WTC11 (cell line): ENCODE measurements at regions not wholly inside any gene's neighbourhood (a gene's known extent, or its start where the extent isn't known, plus 50 kb on each side); places are given as distances from the start of the nearest gene placed in this dataset.

Experiments
- ATAC-seq: fragments of 200-7000 bp; cut with Tn5 transposase; 2 replicates; pipeline ENCODE4 v1.10.0; 2021; ENCODE audit warnings: mild to moderate bottlenecking, moderate library complexity
- CTCF ChIA-PET: fragments of 300-600 bp; sonication (Branson Sonifier 250); formaldehyde crosslinking; loops from one replicate; lab custom pipeline; 2021; ENCODE audit warnings: antibody characterized with exemption; lab: Charles Lee
- POLR2A ChIA-PET: fragments of 350-600 bp; sonication (Branson Sonifier 250); formaldehyde crosslinking; loops from one replicate; lab custom pipeline; 2021; ENCODE audit warnings: antibody characterized with exemption; lab: Charles Lee
- DNase-seq: peaks from one replicate; pipeline ENCODE4 v3.0.0; 2021; ENCODE audit warnings: low spot score
- H3K27ac Mint-ChIP-seq: 2 replicates; pipeline ENCODE4 v1.8.0; 2021; ENCODE audit warnings: mixed read lengths
- H3K27me3 Mint-ChIP-seq: 2 replicates; pipeline ENCODE4 v1.8.0; 2021; ENCODE audit warnings: low read depth, mild to moderate bottlenecking, moderate library complexity, mixed read lengths
- H3K36me3 Mint-ChIP-seq: 2 replicates; pipeline ENCODE4 v1.8.0; 2021; ENCODE audit warnings: mixed read lengths
- H3K4me1 Mint-ChIP-seq: 2 replicates; pipeline ENCODE4 v1.8.0; 2022; ENCODE audit warnings: mixed read lengths
- H3K4me3 Mint-ChIP-seq: 2 replicates; pipeline ENCODE4 v1.8.0; 2021; ENCODE audit warnings: mild to moderate bottlenecking, moderate library complexity, mixed read lengths
- H3K9me3 Mint-ChIP-seq: 2 replicates; pipeline ENCODE4 v1.8.0; 2021; ENCODE audit warnings: mixed read lengths
- AFF4 ChIP-seq: sonication (generic); formaldehyde crosslinking; IDR thresholded peaks from 2 replicates; pipeline ENCODE4 v1.8.1; 2023; ENCODE audit warnings: mild to moderate bottlenecking, missing genetic modification reagents, borderline replicate concordance
- AR ChIP-seq: fragments of 250-450 bp; sonication (Bioruptor Pico); IDR thresholded peaks from 2 replicates; pipeline ENCODE4 v1.9.0; 2021; ENCODE audit warnings: mild to moderate bottlenecking
- ARID4B ChIP-seq: sonication (generic); formaldehyde crosslinking; IDR thresholded peaks from 2 replicates; pipeline ENCODE4 v1.8.0; 2023; ENCODE audit warnings: missing genetic modification reagents, mild to moderate bottlenecking, borderline replicate concordance
- CBFB ChIP-seq: sonication (generic); formaldehyde crosslinking; IDR thresholded peaks from 2 replicates; pipeline ENCODE4 v1.8.1; 2022; ENCODE audit warnings: mild to moderate bottlenecking, low read depth, missing genetic modification reagents
- CREB1 ChIP-seq: sonication (generic); formaldehyde crosslinking; IDR thresholded peaks from 2 replicates; pipeline ENCODE4 v1.8.0; 2023; ENCODE audit warnings: mild to moderate bottlenecking, missing genetic modification reagents
- EMX1 ChIP-seq: fragments of 250-450 bp; sonication (Bioruptor Pico); IDR thresholded peaks from 2 replicates; pipeline ENCODE4 v1.8.0; 2021; ENCODE audit warnings: mild to moderate bottlenecking
- ESRRA ChIP-seq: sonication (generic); formaldehyde crosslinking; IDR thresholded peaks from 2 replicates; pipeline ENCODE4 v1.8.1; 2022; ENCODE audit warnings: mild to moderate bottlenecking, missing genetic modification reagents, borderline replicate concordance
- ETV6 ChIP-seq: sonication (generic); formaldehyde crosslinking; IDR thresholded peaks from 2 replicates; pipeline ENCODE4 v1.8.1; 2022; ENCODE audit warnings: mild to moderate bottlenecking, missing genetic modification reagents
- FOXJ3 ChIP-seq: sonication (generic); formaldehyde crosslinking; IDR thresholded peaks from 2 replicates; pipeline ENCODE4 v1.9.0; 2021; ENCODE audit warnings: missing genetic modification reagents, mild to moderate bottlenecking, borderline replicate concordance
- HMGXB4 ChIP-seq: sonication (generic); formaldehyde crosslinking; IDR thresholded peaks from 2 replicates; pipeline ENCODE4 v1.8.1; 2023; ENCODE audit warnings: mild to moderate bottlenecking, moderate library complexity, missing genetic modification reagents
- IRF2 ChIP-seq: sonication (generic); formaldehyde crosslinking; IDR thresholded peaks from 2 replicates; pipeline ENCODE4 v1.8.0; 2022; ENCODE audit warnings: low read depth, missing genetic modification reagents, borderline replicate concordance
- JAZF1 ChIP-seq: fragments of 250-450 bp; sonication (Bioruptor Pico); IDR thresholded peaks from 2 replicates; pipeline ENCODE4 v1.9.0; 2021; ENCODE audit warnings: moderate library complexity, mild to moderate bottlenecking, inconsistent platforms
- JUN ChIP-seq: sonication (generic); formaldehyde crosslinking; IDR thresholded peaks from 2 replicates; pipeline ENCODE4 v1.8.0; 2023; ENCODE audit warnings: mild to moderate bottlenecking, missing genetic modification reagents
- NR1H2 ChIP-seq: sonication (generic); formaldehyde crosslinking; IDR thresholded peaks from 2 replicates; pipeline ENCODE4 v1.9.0; 2021; ENCODE audit warnings: mild to moderate bottlenecking, moderate library complexity, missing genetic modification reagents
- PRRX2 ChIP-seq: fragments of 250-450 bp; sonication (Bioruptor Pico); IDR thresholded peaks from 2 replicates; pipeline ENCODE4 v1.8.0; 2021; ENCODE audit warnings: mild to moderate bottlenecking
- ZNF423 ChIP-seq: fragments of 250-450 bp; sonication (Bioruptor Pico); IDR thresholded peaks from 2 replicates; pipeline ENCODE4 v2.1.2; 2022; ENCODE audit warnings: mild to moderate bottlenecking, moderate library complexity
- TF ChIP-seq, protein P1 (sequence below): sonication (generic); formaldehyde crosslinking; conservative IDR thresholded peaks from 2 replicates; pipeline ENCODE4 v1.8.1; 2022; ENCODE audit warnings: mild to moderate bottlenecking, missing genetic modification reagents
- TF ChIP-seq, protein P2 (sequence below): sonication (generic); formaldehyde crosslinking; conservative IDR thresholded peaks from 2 replicates; pipeline ENCODE4 v1.8.1; 2023; ENCODE audit warnings: mild to moderate bottlenecking, low read depth, missing genetic modification reagents, moderate library complexity
- TF ChIP-seq, protein P3 (sequence below): fragments of 250-450 bp; sonication (Bioruptor Pico); IDR thresholded peaks from 2 replicates; pipeline ENCODE4 v2.1.2; 2022; ENCODE audit warnings: mild to moderate bottlenecking, moderate library complexity

DNA sequence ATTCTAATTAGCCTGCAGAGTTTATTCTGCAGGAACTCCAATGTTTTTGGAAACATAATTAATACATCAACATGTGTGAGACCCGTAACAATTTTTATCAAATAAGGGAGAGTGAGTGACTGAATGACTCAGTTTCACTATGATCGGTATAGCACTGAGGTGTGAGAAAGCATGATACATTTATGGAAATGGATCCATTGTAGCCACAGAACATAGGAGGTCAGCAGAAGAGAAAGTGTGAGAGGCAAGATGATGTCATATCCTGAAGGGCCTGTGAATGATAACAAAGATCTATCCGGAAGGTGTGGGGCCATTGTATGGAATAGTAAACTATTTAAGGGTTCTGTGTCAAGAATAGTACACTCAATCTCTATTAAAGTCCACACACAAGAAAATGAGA lies 1406.1 kb upstream of the TENM4 start:
- H3K27me3 Mint-ChIP-seq: no peaks in the 10 kb centered on the region
- no peaks in the 10 kb centered on the region; the same call in 1 of the 2 replicates for H3K4me1 Mint-ChIP-seq
- no peaks in the 10 kb centered on the region for H3K36me3 Mint-ChIP-seq
- ChIA-PET CTCF (no interaction called here), POLR2A (no interaction called here)
- no peak overlapping the region for H3K4me3 Mint-ChIP-seq
- DNase-seq: no peak
- H3K9me3 Mint-ChIP-seq: no peaks in the 10 kb centered on the region
- ATAC-seq: no peak
- TF ChIP-seq, protein P1, sequence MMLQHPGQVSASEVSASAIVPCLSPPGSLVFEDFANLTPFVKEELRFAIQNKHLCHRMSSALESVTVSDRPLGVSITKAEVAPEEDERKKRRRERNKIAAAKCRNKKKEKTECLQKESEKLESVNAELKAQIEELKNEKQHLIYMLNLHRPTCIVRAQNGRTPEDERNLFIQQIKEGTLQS (CRISPR knock-in tag): no peak
- TF ChIP-seq EMX1 (no peak), HMGXB4 (CRISPR knock-in tag) (no peak), PRRX2 (no peak), CBFB (CRISPR knock-in tag) (no peak), ZNF423 (no peak), JAZF1 (no peak)
- no peak overlapping the region for H3K27ac Mint-ChIP-seq

DNA sequence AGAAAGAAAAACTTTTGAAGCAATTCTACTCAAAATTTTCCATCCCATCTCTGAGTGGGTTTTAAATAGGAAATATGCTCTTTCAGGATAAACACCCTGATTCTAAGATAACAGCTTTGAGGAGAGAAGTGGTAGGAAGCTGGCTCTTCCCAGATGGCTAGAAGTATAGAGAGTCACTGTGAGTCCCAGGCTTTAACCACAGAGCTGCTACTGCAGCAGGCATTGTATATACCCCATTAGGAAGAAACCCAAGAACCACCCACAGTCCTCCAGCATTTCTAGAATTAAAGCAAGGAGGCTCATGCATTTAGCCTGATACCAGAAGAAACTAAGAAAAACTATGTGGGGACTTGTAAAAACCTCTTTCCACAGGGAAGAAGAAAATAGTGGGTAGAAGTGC lies 1405.6 kb upstream of the TENM4 start:
- no peaks in the 10 kb centered on the region for H3K27me3 Mint-ChIP-seq
- no peak overlapping the region for H3K27ac Mint-ChIP-seq
- DNase-seq: no peak
- ATAC-seq: no peak
- CTCF ChIA-PET: no interaction called here
- POLR2A ChIA-PET: interaction anchor here (0.6 kb wide), 1 partner anchor 696 kb away, joined by 3 read pairs; no protein-coding TSS in a partner anchor
- no peaks in the 10 kb centered on the region for H3K36me3 Mint-ChIP-seq
- H3K9me3 Mint-ChIP-seq: no peaks in the 10 kb centered on the region
- H3K4me3 Mint-ChIP-seq: no peak overlapping the region
- H3K4me1 Mint-ChIP-seq: no peaks in the 10 kb centered on the region; the same call in 1 of the 2 replicates
- TF ChIP-seq, protein P2, sequence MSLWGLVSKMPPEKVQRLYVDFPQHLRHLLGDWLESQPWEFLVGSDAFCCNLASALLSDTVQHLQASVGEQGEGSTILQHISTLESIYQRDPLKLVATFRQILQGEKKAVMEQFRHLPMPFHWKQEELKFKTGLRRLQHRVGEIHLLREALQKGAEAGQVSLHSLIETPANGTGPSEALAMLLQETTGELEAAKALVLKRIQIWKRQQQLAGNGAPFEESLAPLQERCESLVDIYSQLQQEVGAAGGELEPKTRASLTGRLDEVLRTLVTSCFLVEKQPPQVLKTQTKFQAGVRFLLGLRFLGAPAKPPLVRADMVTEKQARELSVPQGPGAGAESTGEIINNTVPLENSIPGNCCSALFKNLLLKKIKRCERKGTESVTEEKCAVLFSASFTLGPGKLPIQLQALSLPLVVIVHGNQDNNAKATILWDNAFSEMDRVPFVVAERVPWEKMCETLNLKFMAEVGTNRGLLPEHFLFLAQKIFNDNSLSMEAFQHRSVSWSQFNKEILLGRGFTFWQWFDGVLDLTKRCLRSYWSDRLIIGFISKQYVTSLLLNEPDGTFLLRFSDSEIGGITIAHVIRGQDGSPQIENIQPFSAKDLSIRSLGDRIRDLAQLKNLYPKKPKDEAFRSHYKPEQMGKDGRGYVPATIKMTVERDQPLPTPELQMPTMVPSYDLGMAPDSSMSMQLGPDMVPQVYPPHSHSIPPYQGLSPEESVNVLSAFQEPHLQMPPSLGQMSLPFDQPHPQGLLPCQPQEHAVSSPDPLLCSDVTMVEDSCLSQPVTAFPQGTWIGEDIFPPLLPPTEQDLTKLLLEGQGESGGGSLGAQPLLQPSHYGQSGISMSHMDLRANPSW: no peak
- TF ChIP-seq ESRRA (CRISPR knock-in tag) (no peak), FOXJ3 (CRISPR knock-in tag) (no peak), CREB1 (CRISPR knock-in tag) (no peak), IRF2 (CRISPR knock-in tag) (no peak), AR (CRISPR knock-in tag) (no peak), AFF4 (CRISPR knock-in tag) (no peak), ARID4B (CRISPR knock-in tag) (no peak), JUN (no peak), NR1H2 (CRISPR knock-in tag) (no peak), ETV6 (CRISPR knock-in tag) (no peak), EMX1 (no peak)
- TF ChIP-seq, protein P3, sequence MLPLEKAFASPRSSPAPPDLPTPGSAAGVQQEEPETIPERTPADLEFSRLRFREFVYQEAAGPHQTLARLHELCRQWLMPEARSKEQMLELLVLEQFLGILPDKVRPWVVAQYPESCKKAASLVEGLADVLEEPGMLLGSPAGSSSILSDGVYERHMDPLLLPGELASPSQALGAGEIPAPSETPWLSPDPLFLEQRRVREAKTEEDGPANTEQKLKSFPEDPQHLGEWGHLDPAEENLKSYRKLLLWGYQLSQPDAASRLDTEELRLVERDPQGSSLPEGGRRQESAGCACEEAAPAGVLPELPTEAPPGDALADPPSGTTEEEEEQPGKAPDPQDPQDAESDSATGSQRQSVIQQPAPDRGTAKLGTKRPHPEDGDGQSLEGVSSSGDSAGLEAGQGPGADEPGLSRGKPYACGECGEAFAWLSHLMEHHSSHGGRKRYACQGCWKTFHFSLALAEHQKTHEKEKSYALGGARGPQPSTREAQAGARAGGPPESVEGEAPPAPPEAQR (CRISPR knock-in tag): no peak
